ENCODE measurements at regions not wholly inside any gene's neighbourhood (a gene's known extent, or its start where the extent isn't known, plus 50 kb on each side); places are given as distances from the start of the nearest gene placed in this dataset.

DNA sequence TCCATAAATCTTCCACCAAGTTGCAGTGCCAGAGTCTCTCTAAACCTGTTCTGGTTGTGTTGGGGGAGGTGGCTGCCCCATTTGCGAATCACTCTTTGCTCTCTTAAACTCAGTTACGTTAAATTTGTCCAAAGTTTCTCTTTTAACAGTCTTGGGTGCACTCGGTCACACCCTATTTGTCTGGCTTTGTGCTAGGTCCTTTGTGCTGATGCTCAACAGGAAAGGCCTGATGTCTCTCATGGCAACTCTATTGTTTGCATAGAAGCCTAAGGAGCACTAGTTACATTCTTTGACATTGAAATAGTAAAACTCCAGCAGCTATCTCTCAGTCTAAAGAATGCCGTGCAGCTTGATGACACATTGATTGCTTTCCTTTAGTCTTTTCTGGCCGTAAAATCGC, 105.1 kb downstream of the TRMT11 start:
- no peak overlapping the region for H3K4me3 ChIP-seq (ENCODE audit: insufficient read depth, low read length)
- peak; percentile 22 for DNase-seq (ENCODE audit: insufficient read length, low spot score, missing footprints)
- TF ChIP-seq CTCF (IDR thresholded peaks at IDR 0.05; ENCODE audit: extremely low read depth, low read depth, low read length): no peak

DNA sequence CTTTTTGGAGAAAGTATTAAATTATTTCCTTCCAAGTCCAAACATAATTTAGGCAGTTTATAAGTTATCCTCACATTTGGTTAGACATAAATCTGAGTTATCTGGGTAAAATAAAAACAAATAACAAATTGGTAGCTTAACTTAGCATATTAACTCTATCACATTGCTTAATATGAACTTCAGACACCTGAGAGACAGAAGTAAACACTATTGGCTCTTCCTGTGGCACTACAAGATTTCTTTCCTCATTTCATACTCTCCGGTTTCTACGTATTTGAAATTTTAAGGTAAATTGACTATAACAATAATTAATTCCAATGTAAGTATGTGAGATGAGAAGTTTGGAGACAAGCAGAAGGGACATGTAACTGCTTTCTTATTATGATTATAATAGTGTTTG, 106.8 kb downstream of the TRMT11 start:
- Histone ChIP-seq H3K4me2 (ENCODE audit: insufficient read depth, low read length) (no peak overlapping the region), H3K27me3 (ENCODE audit: insufficient read depth, low read length) (no peaks in the 10 kb centered on the region), H3K4me3 (ENCODE audit: insufficient read depth, low read length) (no peak overlapping the region), H3K9me3 (ENCODE audit: low read depth, low read length) (no peaks in the 10 kb centered on the region), H3K27ac (ENCODE audit: low read depth, low read length) (no peak overlapping the region), H4K20me1 (ENCODE audit: insufficient read depth, low read length) (no peaks in the 10 kb centered on the region), H3K4me1 (ENCODE audit: insufficient read depth, low read length) (no peaks in the 10 kb centered on the region), H3K79me2 (ENCODE audit: insufficient read depth, low read length) (no peaks in the 10 kb centered on the region), H3K36me3 (ENCODE audit: insufficient read depth, low read length) (no peaks in the 10 kb centered on the region), H2AFZ (ENCODE audit: low read length) (no peak overlapping the region)
- TF ChIP-seq CTCF (IDR thresholded peaks at IDR 0.05; ENCODE audit: extremely low read depth, low read depth, low read length): no peak
- no peak for DNase-seq (ENCODE audit: insufficient read length, low spot score, missing footprints)

More for the DNA sequence above, 105.1 kb downstream of the TRMT11 start:
- Histone ChIP-seq H3K27me3 (ENCODE audit: insufficient read depth, low read length) (no peaks in the 10 kb centered on the region), H4K20me1 (ENCODE audit: insufficient read depth, low read length) (no peaks in the 10 kb centered on the region), H3K9me3 (ENCODE audit: low read depth, low read length) (no peaks in the 10 kb centered on the region), H3K36me3 (ENCODE audit: insufficient read depth, low read length) (no peaks in the 10 kb centered on the region), H3K79me2 (ENCODE audit: insufficient read depth, low read length) (no peaks in the 10 kb centered on the region), H3K4me1 (ENCODE audit: insufficient read depth, low read length) (no peaks in the 10 kb centered on the region), H3K27ac (ENCODE audit: low read depth, low read length) (no peak overlapping the region), H3K4me2 (ENCODE audit: insufficient read depth, low read length) (no peak overlapping the region), H2AFZ (ENCODE audit: low read length) (no peak overlapping the region)

GRCh38 chr6:126094411-126094810, 108.1 kb downstream of the TRMT11 start:
- no peaks in the 10 kb centered on the region for H3K4me1 ChIP-seq (ENCODE audit: insufficient read depth, low read length)
- H3K36me3 ChIP-seq (ENCODE audit: insufficient read depth, low read length): no peaks in the 10 kb centered on the region
- no peaks in the 10 kb centered on the region for H3K27me3 ChIP-seq (ENCODE audit: insufficient read depth, low read length)
- no peak overlapping the region for H3K4me3 ChIP-seq (ENCODE audit: insufficient read depth, low read length)
- H2AFZ ChIP-seq (ENCODE audit: low read length): no peak overlapping the region
- TF ChIP-seq CTCF (IDR thresholded peaks at IDR 0.05; ENCODE audit: extremely low read depth, low read depth, low read length): no peak
- no peaks in the 10 kb centered on the region for H3K79me2 ChIP-seq (ENCODE audit: insufficient read depth, low read length)
- no peak overlapping the region for H3K4me2 ChIP-seq (ENCODE audit: insufficient read depth, low read length)
- no peaks in the 10 kb centered on the region for H4K20me1 ChIP-seq (ENCODE audit: insufficient read depth, low read length)
- H3K27ac ChIP-seq (ENCODE audit: low read depth, low read length): no peak overlapping the region
- H3K9me3 ChIP-seq (ENCODE audit: low read depth, low read length): no peaks in the 10 kb centered on the region
- DNase-seq (ENCODE audit: insufficient read length, low spot score, missing footprints): no peak

GRCh38 chr6:126100386-126100785, 114.0 kb downstream of the TRMT11 start:
- no peak overlapping the region for H3K4me2 ChIP-seq (ENCODE audit: insufficient read depth, low read length)
- H4K20me1 ChIP-seq (ENCODE audit: insufficient read depth, low read length): no peaks in the 10 kb centered on the region
- H3K36me3 ChIP-seq (ENCODE audit: insufficient read depth, low read length): no peaks in the 10 kb centered on the region
- no peaks in the 10 kb centered on the region for H3K79me2 ChIP-seq (ENCODE audit: insufficient read depth, low read length)
- TF ChIP-seq CTCF (IDR thresholded peaks at IDR 0.05; ENCODE audit: extremely low read depth, low read depth, low read length): no peak
- no peak overlapping the region for H2AFZ ChIP-seq (ENCODE audit: low read length)
- H3K4me1 ChIP-seq (ENCODE audit: insufficient read depth, low read length): no peaks in the 10 kb centered on the region
- H3K4me3 ChIP-seq (ENCODE audit: insufficient read depth, low read length): no peak overlapping the region
- H3K27me3 ChIP-seq (ENCODE audit: insufficient read depth, low read length): no peaks in the 10 kb centered on the region
- H3K9me3 ChIP-seq (ENCODE audit: low read depth, low read length): no peaks in the 10 kb centered on the region
- no peak overlapping the region for H3K27ac ChIP-seq (ENCODE audit: low read depth, low read length)
- DNase-seq (ENCODE audit: insufficient read length, low spot score, missing footprints): no peak
